H1 (cell line): ENCODE measurements at regions not wholly inside any gene's neighbourhood (a gene's known extent, or its start where the extent isn't known, plus 50 kb on each side); places are given as distances from the start of the nearest gene placed in this dataset.

ENCODE experiments used
- CTCF ChIA-PET: fragments of 300-600 bp; sonication (Branson Sonifier 250); formaldehyde crosslinking; loops from one replicate; lab custom pipeline; 2021; ENCODE audit not compliant: partially characterized antibody; lab: Charles Lee
- POLR2A ChIA-PET: fragments of 300-600 bp; sonication (Branson Sonifier 250); formaldehyde crosslinking; loops from one replicate; lab custom pipeline; 2021; ENCODE audit warnings: inconsistent platforms; ENCODE audit not compliant: partially characterized antibody; lab: Charles Lee
- DNase-seq, 2 experiments: peaks; one replicate each; pipeline versions ENCODE4 v3.0.0 to v3.0.0-alpha.2; 2010 to 2022; ENCODE audit warnings: low spot score in 2 of 2, low read depth in 1 of 2, mixed read lengths in 1 of 2
- FAIRE-seq: peaks from 2 replicates; lab custom pipeline; 2011; peaks lifted over from hg19 to GRCh38; lab: Jason Lieb, UNC
- H2AFZ ChIP-seq: 2 replicates; pipeline ENCODE4 v1.8.1; 2012; ENCODE audit warnings: low read length, inconsistent platforms
- H2AK5ac ChIP-seq: 2 replicates; pipeline ENCODE4 v1.6.1; 2013; ENCODE audit warnings: low read depth, low read length
- H2BK120ac ChIP-seq: replicated peaks from 2 replicates; pipeline ENCODE3; 2013; ENCODE audit warnings: low read depth, low read length, inconsistent platforms
- H2BK12ac ChIP-seq: 2 replicates; pipeline ENCODE4 v1.6.1; 2013; ENCODE audit warnings: low read depth, low read length
- H2BK15ac ChIP-seq: 2 replicates; pipeline ENCODE4 v1.6.1; 2013; ENCODE audit warnings: low read length
- H2BK20ac ChIP-seq: 2 replicates; pipeline ENCODE4 v1.6.1; 2013; ENCODE audit warnings: low read length
- H2BK5ac ChIP-seq: 2 replicates; pipeline ENCODE4 v1.6.1; 2013; ENCODE audit warnings: low read depth, low read length
- H3K14ac ChIP-seq: 2 replicates; pipeline ENCODE4 v1.6.1; 2013; ENCODE audit warnings: inconsistent platforms; ENCODE audit not compliant: insufficient read length
- H3K18ac ChIP-seq: 2 replicates; pipeline ENCODE4 v1.6.1; 2013; ENCODE audit warnings: low read length; ENCODE audit errors: extremely low read depth
- H3K23ac ChIP-seq: 2 replicates; pipeline ENCODE4 v1.6.1; 2013; ENCODE audit warnings: inconsistent platforms; ENCODE audit not compliant: insufficient read length
- H3K23me2 ChIP-seq: 2 replicates; pipeline ENCODE4 v1.6.1; 2013; ENCODE audit warnings: low read depth, low read length
- H3K27ac ChIP-seq: 2 replicates; pipeline ENCODE4 v1.6.1; 2011; ENCODE audit warnings: low read depth, low read length, inconsistent platforms
- H3K27me3 ChIP-seq, 4 experiments: replicated peaks in 1 of 4; 1 replicate in 1 of 4; 2 replicates in 3 of 4; pipeline versions ENCODE4 v1.6.1 to v1.8.1; 2011 to 2013; ENCODE audit warnings: low read length in 3 of 4, mild to moderate bottlenecking in 3 of 4, inconsistent platforms in 2 of 4, mixed read lengths in 2 of 4, moderate library complexity in 1 of 4; ENCODE audit not compliant: control insufficient read depth in 3 of 4, insufficient read depth in 3 of 4; ENCODE audit errors: extremely low read depth in 1 of 4
- H3K36me3 ChIP-seq, 4 experiments: 2 replicates each; pipeline versions ENCODE4 v1.6.1 to v1.8.1; 2011 to 2013; ENCODE audit warnings: mild to moderate bottlenecking in 4 of 4, low read length in 3 of 4, moderate library complexity in 2 of 4, control low read depth in 1 of 4, inconsistent platforms in 1 of 4; ENCODE audit not compliant: insufficient read depth in 4 of 4, control insufficient read depth in 2 of 4
- H3K4ac ChIP-seq: replicated peaks from 2 replicates; pipeline ENCODE3; 2013; ENCODE audit warnings: low read length, low read depth, mixed read lengths, inconsistent platforms; ENCODE audit not compliant: insufficient read length
- H3K4me1 ChIP-seq, 4 experiments: replicated peaks in 1 of 4; 1 replicate in 1 of 4; 2 replicates in 3 of 4; pipeline versions ENCODE4 v1.6.1 to v1.8.1; 2011 to 2013; ENCODE audit warnings: low read length in 3 of 4, inconsistent platforms in 2 of 4, mixed read lengths in 1 of 4; ENCODE audit not compliant: insufficient read depth in 4 of 4, control insufficient read depth in 3 of 4
- H3K4me2 ChIP-seq, 2 experiments: 2 replicates each; pipeline versions ENCODE4 v1.6.1 to v1.8.1; 2011 to 2013; ENCODE audit warnings: low read depth in 2 of 2, low read length in 2 of 2, control low read depth in 1 of 2, inconsistent platforms in 1 of 2, mild to moderate bottlenecking in 1 of 2; ENCODE audit not compliant: insufficient read depth in 1 of 2
- H3K4me3 ChIP-seq, 4 experiments: fragments of 200-600, 300-600 bp in 1 of 4; sonication (generic), shearing (Covaris generic), sonication (Bioruptor Twin) in 1 of 4; 2 replicates each; pipeline versions ENCODE4 v1.5.1 to v1.8.1; 2011 to 2016; ENCODE audit warnings: low read length in 4 of 4, low read depth in 3 of 4, control low read depth in 2 of 4, inconsistent platforms in 2 of 4, mild to moderate bottlenecking in 2 of 4, mixed read lengths in 1 of 4, moderate library complexity in 1 of 4; ENCODE audit not compliant: insufficient read depth in 2 of 4; ENCODE audit errors: extremely low read depth in 1 of 4
- H3K56ac ChIP-seq: replicated peaks from 2 replicates; pipeline ENCODE3; 2013; ENCODE audit warnings: low read depth, mild to moderate bottlenecking, mixed read lengths, low read length, inconsistent platforms; ENCODE audit not compliant: insufficient read length
- H3K79me1 ChIP-seq: 2 replicates; pipeline ENCODE4 v1.6.1; 2013; ENCODE audit warnings: low read depth, low read length, control low read depth
- H3K79me2 ChIP-seq, 2 experiments: 2 replicates each; pipeline versions ENCODE4 v1.6.1 to v1.8.1; 2012 to 2013; ENCODE audit warnings: low read length in 2 of 2, mild to moderate bottlenecking in 2 of 2, inconsistent platforms in 1 of 2; ENCODE audit not compliant: insufficient read depth in 2 of 2, control insufficient read depth in 1 of 2
- H3K9ac ChIP-seq, 4 experiments: replicated peaks in 1 of 4; 1 replicate in 1 of 4; 2 replicates in 3 of 4; pipeline versions ENCODE4 v1.6.1 to v1.8.1; 2011 to 2013; ENCODE audit warnings: low read depth in 3 of 4, low read length in 3 of 4, control low read depth in 2 of 4, mild to moderate bottlenecking in 2 of 4, moderate library complexity in 2 of 4, inconsistent platforms in 1 of 4; ENCODE audit errors: extremely low read depth in 1 of 4
- H3K9me3 ChIP-seq, 2 experiments: 2 replicates each; pipeline versions ENCODE4 v1.6.1 to v1.8.1; 2012 to 2013; ENCODE audit warnings: mild to moderate bottlenecking in 2 of 2, moderate library complexity in 2 of 2, control low read depth in 1 of 2, inconsistent platforms in 1 of 2, low read depth in 1 of 2, low read length in 1 of 2, mixed read lengths in 1 of 2; ENCODE audit not compliant: insufficient read depth in 2 of 2
- H4K20me1 ChIP-seq, 2 experiments: replicated peaks in 1 of 2; 2 replicates each; pipeline versions ENCODE3 to v1.8.1; 2011 to 2013; ENCODE audit warnings: inconsistent platforms in 2 of 2, low read length in 2 of 2, mild to moderate bottlenecking in 1 of 2; ENCODE audit not compliant: insufficient read depth in 2 of 2, control insufficient read depth in 1 of 2
- H4K5ac ChIP-seq: 2 replicates; pipeline ENCODE4 v1.6.1; 2013; ENCODE audit warnings: low read length, low read depth, mixed read lengths, inconsistent platforms; ENCODE audit not compliant: insufficient read length
- H4K8ac ChIP-seq: 2 replicates; pipeline ENCODE4 v1.8.0; 2013; ENCODE audit warnings: mild to moderate bottlenecking, moderate library complexity, low read length, inconsistent platforms; ENCODE audit not compliant: insufficient read depth; ENCODE audit errors: extremely low read depth
- H4K91ac ChIP-seq: replicated peaks from 2 replicates; pipeline ENCODE3; 2013; ENCODE audit warnings: low read length, mixed read lengths, inconsistent platforms; ENCODE audit not compliant: insufficient read length
- CBX8 ChIP-seq: fragments of 300-800, 300-1000 bp; sonication (generic); IDR thresholded peaks from 2 replicates; pipeline ENCODE4 v1.7.1; 2016; ENCODE audit warnings: low read depth, low read length, borderline replicate concordance
- CHD2 ChIP-seq: IDR thresholded peaks from 2 replicates; pipeline ENCODE4 v1.6.1; 2012; ENCODE audit warnings: low read length, improper control_type of control experiment
- CTCF ChIP-seq, 3 experiments: IDR thresholded peaks; 1 replicate in 2 of 3; 2 replicates in 1 of 3; pipeline versions ENCODE4 v1.5.1 to v1.6.1; 2011; ENCODE audit warnings: low read length in 3 of 3, mild to moderate bottlenecking in 3 of 3, inconsistent platforms in 2 of 3, low read depth in 1 of 3, moderate library complexity in 1 of 3; ENCODE audit not compliant: insufficient read depth in 1 of 3; ENCODE audit errors: control extremely low read depth in 1 of 3
- GABPA ChIP-seq: IDR thresholded peaks from 2 replicates; pipeline ENCODE4 v1.6.1; 2011; ENCODE audit warnings: mild to moderate bottlenecking, low read length, moderate library complexity, borderline replicate concordance; ENCODE audit not compliant: insufficient read depth
- JUND ChIP-seq: IDR thresholded peaks from 2 replicates; pipeline ENCODE4 v1.6.1; 2011; ENCODE audit warnings: mild to moderate bottlenecking, improper control_type of control experiment, low read length
- RXRA ChIP-seq: IDR thresholded peaks from 2 replicates; pipeline ENCODE4 v1.6.1; 2011; ENCODE audit warnings: low read depth, mild to moderate bottlenecking, low read length, moderate library complexity; ENCODE audit not compliant: insufficient read depth
- SP4 ChIP-seq: IDR thresholded peaks from 2 replicates; pipeline ENCODE4 v1.6.1; 2012; ENCODE audit warnings: low read length, inconsistent platforms
- WGBS, 2 experiments: shearing (Covaris generic) in 1 of 2; methylation state at CpG; one replicate each; pipeline versions ENCODE4 v1.1.6 to v1.1.7; 2013 to 2015; ENCODE audit warnings: low lambda C conversion rate in 2 of 2, mixed read lengths in 2 of 2, inconsistent platforms in 1 of 2, low coverage in 1 of 2, missing lambda C conversion rate in 1 of 2; ENCODE audit not compliant: insufficient replicate concordance in 2 of 2, insufficient coverage in 1 of 2, insufficient read length in 1 of 2; ENCODE audit errors: extremely low coverage in 1 of 2, missing lambda C conversion rate in 1 of 2; 5-methylcytosine and 5-hydroxymethylcytosine counted together

- Histone ChIP-seq H2BK120ac (no peak overlapping the region), H3K18ac (no peak overlapping the region), H2BK12ac (no peak overlapping the region), H2BK15ac (no peak overlapping the region), H2BK20ac (no peak overlapping the region), H3K36me3 (no peaks in the 10 kb centered on the region), H2AK5ac (no peak overlapping the region), H4K20me1 (no peaks in the 10 kb centered on the region), H2BK5ac (no peak overlapping the region), H4K91ac (no peak overlapping the region), H4K8ac (no peak overlapping the region), H3K4me3 (no peak overlapping the region), H4K5ac (no peak overlapping the region), H3K23ac (no peak overlapping the region), H3K79me2 (no peaks in the 10 kb centered on the region), H3K23me2 (no peaks in the 10 kb centered on the region), H3K56ac (no peak overlapping the region), H2AFZ (no peak overlapping the region), H3K79me1 (no peaks in the 10 kb centered on the region), H3K4me2 (no peak overlapping the region), H3K27me3 (no peaks in the 10 kb centered on the region), H3K27ac (no peak overlapping the region), H3K9ac (no peak overlapping the region), H3K4me1 (no peaks in the 10 kb centered on the region), H3K9me3 (no peaks in the 10 kb centered on the region), H3K14ac (no peak overlapping the region), H3K4ac (no peak overlapping the region)
- no peak for FAIRE-seq
- TF ChIP-seq JUND (no peak), CTCF (IDR thresholded peaks at IDR 0.05; ENCODE audit: control extremely low read depth in 1 of 3, insufficient read depth in 1 of 3, low read depth in 1 of 3, low read length in 3 of 3) (no peak), RXRA (no peak), CBX8 (no peak), GABPA (no peak), CHD2 (no peak), SP4 (no peak)
- no peak for DNase-seq
- ChIA-PET POLR2A (no interaction called here), CTCF (interaction anchor here (1.0 to 1.5 kb wide), 3 partner anchors 12 to 207 kb away, joined by 3 to 7 read pairs (median 4); no protein-coding TSS in a partner anchor)
- WGBS, 2 experiments, result 88% methylated on average over 1 of the region's 1 CpG; no CpG with 5 or more reads in 1 of the 2 experiments
Measured at GRCh38 chr5:145225529-145225928, 609.6 kb downstream of the PRELID2 start.
